ENCODE measurements at regions not wholly inside any gene's neighbourhood (a gene's known extent, or its start where the extent isn't known, plus 50 kb on each side); places are given as distances from the start of the nearest gene placed in this dataset.

- DNase-seq = no peak
Measured at GRCh38 chr6:139628270-139628669, 253.8 kb upstream of the CITED2 start.

GRCh38 chr6:139627091-139627490, 252.6 kb upstream of the CITED2 start:
- no peak for DNase-seq

- no peak for DNase-seq
Measured at GRCh38 chr6:139625998-139626975, 251.8 kb upstream of the CITED2 start.

- DNase-seq = no peak
Measured at GRCh38 chr6:139625081-139625939, 250.9 kb upstream of the CITED2 start.

- DNase-seq = no peak
Measured at GRCh38 chr6:139623372-139623771, 248.9 kb upstream of the CITED2 start.

- no peak for DNase-seq
Measured at GRCh38 chr6:139613496-139613895, 239.0 kb upstream of the CITED2 start.

GRCh38 chr6:139612135-139612465, 237.7 kb upstream of the CITED2 start:
- DNase-seq = no peak

GRCh38 chr6:139611327-139612134, 237.1 kb upstream of the CITED2 start:
- no peak for DNase-seq

- DNase-seq = peak; percentile 46
Measured at GRCh38 chr6:139608466-139609261, 234.2 kb upstream of the CITED2 start.

- peak; percentile 71 for DNase-seq
Measured at GRCh38 chr6:139605350-139605749, 230.9 kb upstream of the CITED2 start.

- DNase-seq = no peak
Measured at GRCh38 chr6:139603581-139603980, 229.1 kb upstream of the CITED2 start.

GRCh38 chr6:139602577-139602976, 228.1 kb upstream of the CITED2 start:
- DNase-seq = no peak

- DNase-seq = no peak
Measured at GRCh38 chr6:139600919-139601475, 226.5 kb upstream of the CITED2 start.

- no peak for DNase-seq
Measured at GRCh38 chr6:139600343-139600742, 225.9 kb upstream of the CITED2 start.

- DNase-seq = peak; percentile 99
Measured at GRCh38 chr6:139597771-139598755, 223.6 kb upstream of the CITED2 start.

GRCh38 chr6:139597087-139597763, 222.8 kb upstream of the CITED2 start:
- DNase-seq = no peak

GRCh38 chr6:139595183-139595582, 220.7 kb upstream of the CITED2 start:
- peak; percentile 74 for DNase-seq

GRCh38 chr6:139594333-139594965, 220.0 kb upstream of the CITED2 start:
- DNase-seq = no peak

- no peak for DNase-seq
Measured at GRCh38 chr6:139593081-139593480, 218.6 kb upstream of the CITED2 start.

Measured in fibroblast of skin of right quadriceps (primary cell).